Activated CD8-positive, alpha-beta T cell treated with anti-CD3 and anti-CD28 coated beads for 36 hours (primary cell): ENCODE measurements at regions not wholly inside any gene's neighbourhood (a gene's known extent, or its start where the extent isn't known, plus 50 kb on each side); places are given as distances from the start of the nearest gene placed in this dataset.

Source experiments
- ATAC-seq: fragments of 200-7000 bp; cut with Tn5 transposase; one replicate; pipeline ENCODE4 v1.10.0; 2021; ENCODE audit warnings: mild to moderate bottlenecking, moderate library complexity
- CTCF ChIA-PET: fragments of 350-600 bp; sonication (Branson Sonifier 250); formaldehyde crosslinking; loops from one replicate; lab custom pipeline; 2021; ENCODE audit warnings: antibody characterized with exemption; lab: Charles Lee
- POLR2A ChIA-PET: fragments of 350-600 bp; sonication (Branson Sonifier 250); formaldehyde crosslinking; loops from one replicate; lab custom pipeline; 2021; ENCODE audit warnings: antibody characterized with exemption; lab: Charles Lee
- DNase-seq: peaks from one replicate; pipeline ENCODE4 v3.0.0-alpha.2; 2020
- H3K27ac Mint-ChIP-seq: one replicate; pipeline ENCODE4 v1.8.0; 2021; ENCODE audit warnings: mild to moderate bottlenecking, mixed read lengths
- H3K27me3 Mint-ChIP-seq: one replicate; pipeline ENCODE4 v1.8.0; 2021; ENCODE audit warnings: mixed read lengths
- H3K36me3 Mint-ChIP-seq: one replicate; pipeline ENCODE4 v1.8.0; 2021; ENCODE audit warnings: low read depth, mixed read lengths
- H3K4me1 Mint-ChIP-seq: one replicate; pipeline ENCODE4 v1.8.0; 2021; ENCODE audit warnings: low read depth, mixed read lengths
- H3K4me3 Mint-ChIP-seq: one replicate; pipeline ENCODE4 v1.8.0; 2021; ENCODE audit warnings: mild to moderate bottlenecking, moderate library complexity, mixed read lengths
- H3K9me3 Mint-ChIP-seq: one replicate; pipeline ENCODE4 v1.8.0; 2021; ENCODE audit warnings: mixed read lengths
- CTCF ChIP-seq: fragments of 200-600 bp; IDR thresholded peaks from one replicate; pipeline ENCODE4 v1.8.0; 2022; ENCODE audit warnings: antibody characterized with exemption, mild to moderate bottlenecking
- intact Hi-C: fragments of 100-400 bp; cut with micrococcal nuclease; formaldehyde crosslinking; loops from one replicate; pipeline ENCODE4 v1.10.0; 2022

- H3K4me1 Mint-ChIP-seq, result no peaks in the 10 kb centered on the region
- intact Hi-C loops, result no loop called here
- ChIA-PET POLR2A (no interaction called here), CTCF (no interaction called here)
- no peak for TF ChIP-seq CTCF
- H3K27me3 Mint-ChIP-seq, result no peaks in the 10 kb centered on the region
- ATAC-seq (no peak), DNase-seq (no peak)
- no peaks in the 10 kb centered on the region for H3K9me3 Mint-ChIP-seq
- H3K4me3 Mint-ChIP-seq, result no peak overlapping the region
- H3K36me3 Mint-ChIP-seq, result no peaks in the 10 kb centered on the region
- H3K27ac Mint-ChIP-seq, result no peak overlapping the region
Observed at GRCh38 chrY:8590641-8591040, 746.6 kb upstream of the TSPY4 start.

DNA sequence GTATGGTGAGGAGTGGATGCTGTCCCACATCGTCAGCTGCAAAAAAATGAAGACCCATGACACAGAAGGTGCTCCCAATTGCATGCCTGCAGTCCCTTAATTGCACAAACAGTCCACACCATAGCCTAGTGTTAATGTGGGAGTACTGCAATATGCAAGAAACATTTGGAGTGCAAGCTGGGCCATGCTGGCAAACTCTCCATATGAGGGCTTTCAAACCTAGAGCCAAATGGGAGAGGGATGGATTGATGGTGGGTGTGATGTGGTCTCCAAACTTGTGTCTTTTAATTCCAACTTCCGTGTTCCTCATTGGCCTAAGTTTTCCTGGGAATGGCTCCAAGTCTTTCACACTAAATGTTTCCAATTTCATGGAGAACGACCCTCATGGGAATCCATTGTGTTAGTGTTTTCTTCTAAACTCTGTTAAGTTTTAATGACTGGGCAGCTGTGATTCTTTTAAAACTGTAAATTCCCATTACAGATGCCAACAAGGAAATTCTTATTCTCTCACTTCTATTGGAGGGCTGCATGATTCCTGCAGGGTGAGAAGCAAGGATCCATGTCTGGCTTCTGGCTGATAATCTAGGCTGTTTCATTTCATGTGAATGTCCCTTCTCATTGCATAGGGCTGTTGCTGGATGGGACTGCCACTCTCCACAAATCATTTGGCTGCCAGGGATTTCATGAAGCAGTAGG is 745.3 kb upstream of the TSPY4 start:
- intact Hi-C loops, result no loop called here
- H3K9me3 Mint-ChIP-seq, result no peaks in the 10 kb centered on the region
- H3K4me1 Mint-ChIP-seq, result no peaks in the 10 kb centered on the region
- DNase-seq (no peak), ATAC-seq (no peak)
- CTCF ChIA-PET, result no interaction called here
- no peak overlapping the region for H3K4me3 Mint-ChIP-seq
- H3K27me3 Mint-ChIP-seq, result no peaks in the 10 kb centered on the region
- no peak overlapping the region for H3K27ac Mint-ChIP-seq
- no peaks in the 10 kb centered on the region for H3K36me3 Mint-ChIP-seq
- TF ChIP-seq CTCF, result no peak
- POLR2A ChIA-PET, result no interaction called here

DNA sequence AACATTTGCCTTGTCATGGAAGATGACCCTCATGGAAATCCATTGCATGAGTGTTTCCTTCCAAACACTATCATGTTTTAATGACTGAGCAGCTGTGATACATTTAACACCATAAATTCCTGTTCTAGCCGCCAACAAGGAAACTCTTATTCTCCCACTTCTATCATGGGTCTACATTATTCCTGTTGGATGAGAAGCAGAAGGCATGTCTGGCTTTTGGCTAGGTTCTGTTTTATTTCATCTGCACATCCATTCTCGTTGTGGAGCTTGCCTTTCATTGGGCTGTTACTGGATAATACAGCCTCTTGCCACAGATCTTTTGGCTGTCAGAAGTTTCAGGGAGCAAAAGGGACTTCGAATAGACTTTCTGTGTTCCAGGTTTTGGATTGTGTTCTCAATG is 742.6 kb upstream of the TSPY4 start:
- CTCF ChIA-PET, result no interaction called here
- no peak for DNase-seq
- Mint-ChIP-seq H3K27me3 (no peaks in the 10 kb centered on the region), H3K27ac (no peak overlapping the region), H3K9me3 (no peaks in the 10 kb centered on the region), H3K4me1 (no peaks in the 10 kb centered on the region), H3K4me3 (no peak overlapping the region), H3K36me3 (no peaks in the 10 kb centered on the region)
- intact Hi-C loops, result no loop called here
- no peak for TF ChIP-seq CTCF
- POLR2A ChIA-PET, result no interaction called here
- no peak for ATAC-seq

GRCh38 chrY:8599141-8599540 is 738.1 kb upstream of the TSPY4 start:
- ChIA-PET CTCF (no interaction called here), POLR2A (no interaction called here)
- Mint-ChIP-seq H3K9me3 (no peaks in the 10 kb centered on the region), H3K27ac (no peak overlapping the region), H3K4me1 (no peaks in the 10 kb centered on the region), H3K27me3 (no peaks in the 10 kb centered on the region), H3K36me3 (no peaks in the 10 kb centered on the region), H3K4me3 (no peak overlapping the region)
- no peak for DNase-seq
- no peak for ATAC-seq
- no peak for TF ChIP-seq CTCF
- intact Hi-C loops, result no loop called here

GRCh38 chrY:8610620-8611019 is 726.6 kb upstream of the TSPY4 start:
- TF ChIP-seq CTCF, result no peak
- H3K27ac Mint-ChIP-seq, result no peak overlapping the region
- POLR2A ChIA-PET, result no interaction called here
- DNase-seq (no peak), ATAC-seq (no peak)
- no peak overlapping the region for H3K4me3 Mint-ChIP-seq
- H3K4me1 Mint-ChIP-seq, result no peaks in the 10 kb centered on the region
- intact Hi-C loops, result no loop called here
- CTCF ChIA-PET, result no interaction called here
- no peaks in the 10 kb centered on the region for H3K9me3 Mint-ChIP-seq
- H3K27me3 Mint-ChIP-seq, result no peaks in the 10 kb centered on the region
- H3K36me3 Mint-ChIP-seq, result no peaks in the 10 kb centered on the region
